HG02885 (cell line): ENCODE measurements at regions not wholly inside any gene's neighbourhood (a gene's known extent, or its start where the extent isn't known, plus 50 kb on each side); places are given as distances from the start of the nearest gene placed in this dataset.

ENCODE experiments used
- ATAC-seq: cut with Tn5 transposase; IDR thresholded peaks from one replicate; pipeline ENCODE4 v1.9.1; 2021; ENCODE audit warnings: mild to moderate bottlenecking; ENCODE audit not compliant: unreplicated experiment, poor library complexity

GRCh38 chr17:71919186-71919585 lies 201.6 kb upstream of the SOX9 start:
- no peak for ATAC-seq

GRCh38 chr17:71919896-71920295 lies 200.9 kb upstream of the SOX9 start:
- no peak for ATAC-seq

- no peak for ATAC-seq
Observed at GRCh38 chr17:71921796-71922195, 199.0 kb upstream of the SOX9 start.

- ATAC-seq: no peak
Observed at GRCh38 chr17:71922439-71922838, 198.4 kb upstream of the SOX9 start.

GRCh38 chr17:71926746-71927398 lies 193.9 kb upstream of the SOX9 start:
- no peak for ATAC-seq

- peak; percentile 61 for ATAC-seq
Observed at GRCh38 chr17:71933306-71933705, 187.5 kb upstream of the SOX9 start.

- no peak for ATAC-seq
Observed at GRCh38 chr17:71934520-71934919, 186.3 kb upstream of the SOX9 start.

- ATAC-seq: no peak
Observed at GRCh38 chr17:71935341-71935740, 185.5 kb upstream of the SOX9 start.

GRCh38 chr17:71936977-71937376 lies 183.8 kb upstream of the SOX9 start:
- no peak for ATAC-seq

GRCh38 chr17:71937914-71938313 lies 182.9 kb upstream of the SOX9 start:
- ATAC-seq: no peak

GRCh38 chr17:71938340-71939010 lies 182.3 kb upstream of the SOX9 start:
- ATAC-seq: no peak

GRCh38 chr17:71941920-71942319 lies 178.9 kb upstream of the SOX9 start:
- no peak for ATAC-seq

GRCh38 chr17:71942626-71943025 lies 178.2 kb upstream of the SOX9 start:
- no peak for ATAC-seq

GRCh38 chr17:71948703-71949422 lies 172.0 kb upstream of the SOX9 start:
- no peak for ATAC-seq

- ATAC-seq: no peak
Observed at GRCh38 chr17:71959154-71959553, 161.7 kb upstream of the SOX9 start.

GRCh38 chr17:71963351-71963750 lies 157.5 kb upstream of the SOX9 start:
- no peak for ATAC-seq

GRCh38 chr17:71963791-71964190 lies 157.0 kb upstream of the SOX9 start:
- ATAC-seq: no peak

- ATAC-seq: no peak
Observed at GRCh38 chr17:71964559-71964958, 156.3 kb upstream of the SOX9 start.

- ATAC-seq: no peak
Observed at GRCh38 chr17:71966055-71966454, 154.8 kb upstream of the SOX9 start.

- no peak for ATAC-seq
Observed at GRCh38 chr17:71966459-71967313, 154.1 kb upstream of the SOX9 start.

- no peak for ATAC-seq
Observed at GRCh38 chr17:71969500-71969899, 151.3 kb upstream of the SOX9 start.
